ENCODE measurements at regions not wholly inside any gene's neighbourhood (a gene's known extent, or its start where the extent isn't known, plus 50 kb on each side); places are given as distances from the start of the nearest gene placed in this dataset.

- H3K27me3 ChIP-seq (ENCODE audit: low read length) = no peaks in the 10 kb centered on the region
- H3K36me3 ChIP-seq (ENCODE audit: low read length) = no peaks in the 10 kb centered on the region
- no peak overlapping the region for H2AFZ ChIP-seq (ENCODE audit: low read depth, low read length, severe bottlenecking)
- no peak overlapping the region for H3K9ac ChIP-seq (ENCODE audit: low read length)
- no peaks in the 10 kb centered on the region for H3F3A ChIP-seq (ENCODE audit: insufficient read depth)
- no peaks in the 10 kb centered on the region for H4K20me1 ChIP-seq (ENCODE audit: low read depth, low read length)
- no peak overlapping the region for H3K27ac ChIP-seq (ENCODE audit: low read depth, low read length)
- TF ChIP-seq CTCF (IDR thresholded peaks at IDR 0.05; ENCODE audit: insufficient read depth, low read length, poor library complexity, severe bottlenecking) (no peak), EZH2phosphoT487 (conservative IDR thresholded peaks at IDR 0.05; ENCODE audit: low read length) (no peak)
- no peaks in the 10 kb centered on the region for H3K79me2 ChIP-seq (ENCODE audit: insufficient read depth, low read length)
- no peaks in the 10 kb centered on the region for H3K9me3 ChIP-seq (ENCODE audit: insufficient read depth, low read length)
- H3K9me2 ChIP-seq (replicated peaks; ENCODE audit: insufficient read depth, low read length) = no peaks in the 10 kb centered on the region
- H3K4me2 ChIP-seq (ENCODE audit: low read depth, low read length, poor library complexity, severe bottlenecking) = no peak overlapping the region
- no peak overlapping the region for H3K4me3 ChIP-seq (ENCODE audit: insufficient read depth, low read length, poor library complexity, severe bottlenecking)
Measured at GRCh38 chr2:226435146-226435545, 364.5 kb downstream of the IRS1 start.

GRCh38 chr2:226434702-226435101 lies 364.9 kb downstream of the IRS1 start:
- no peaks in the 10 kb centered on the region for H3K9me3 ChIP-seq (ENCODE audit: insufficient read depth, low read length)
- H2AFZ ChIP-seq (ENCODE audit: low read depth, low read length, severe bottlenecking) = no peak overlapping the region
- H4K20me1 ChIP-seq (ENCODE audit: low read depth, low read length) = no peaks in the 10 kb centered on the region
- H3K27ac ChIP-seq (ENCODE audit: low read depth, low read length) = no peak overlapping the region
- no peaks in the 10 kb centered on the region for H3K36me3 ChIP-seq (ENCODE audit: low read length)
- H3F3A ChIP-seq (ENCODE audit: insufficient read depth) = no peaks in the 10 kb centered on the region
- H3K4me2 ChIP-seq (ENCODE audit: low read depth, low read length, poor library complexity, severe bottlenecking) = no peak overlapping the region
- no peaks in the 10 kb centered on the region for H3K27me3 ChIP-seq (ENCODE audit: low read length)
- no peak overlapping the region for H3K4me3 ChIP-seq (ENCODE audit: insufficient read depth, low read length, poor library complexity, severe bottlenecking)
- H3K9me2 ChIP-seq (replicated peaks; ENCODE audit: insufficient read depth, low read length) = no peaks in the 10 kb centered on the region
- H3K79me2 ChIP-seq (ENCODE audit: insufficient read depth, low read length) = no peaks in the 10 kb centered on the region
- TF ChIP-seq CTCF (IDR thresholded peaks at IDR 0.05; ENCODE audit: insufficient read depth, low read length, poor library complexity, severe bottlenecking) (no peak), EZH2phosphoT487 (conservative IDR thresholded peaks at IDR 0.05; ENCODE audit: low read length) (no peak)
- H3K9ac ChIP-seq (ENCODE audit: low read length) = no peak overlapping the region

GRCh38 chr2:226431288-226431948 lies 368.2 kb downstream of the IRS1 start:
- no peaks in the 10 kb centered on the region for H3K9me2 ChIP-seq (replicated peaks; ENCODE audit: insufficient read depth, low read length)
- H3K4me3 ChIP-seq (ENCODE audit: insufficient read depth, low read length, poor library complexity, severe bottlenecking) = no peak overlapping the region
- no peaks in the 10 kb centered on the region for H4K20me1 ChIP-seq (ENCODE audit: low read depth, low read length)
- no peaks in the 10 kb centered on the region for H3K79me2 ChIP-seq (ENCODE audit: insufficient read depth, low read length)
- TF ChIP-seq EZH2phosphoT487 (conservative IDR thresholded peaks at IDR 0.05; ENCODE audit: low read length) = no peak
- TF ChIP-seq CTCF (IDR thresholded peaks at IDR 0.05; ENCODE audit: insufficient read depth, low read length, poor library complexity, severe bottlenecking) = no peak
- H3K27me3 ChIP-seq (ENCODE audit: low read length) = no peaks in the 10 kb centered on the region
- no peak overlapping the region for H3K4me2 ChIP-seq (ENCODE audit: low read depth, low read length, poor library complexity, severe bottlenecking)
- H3K36me3 ChIP-seq (ENCODE audit: low read length) = no peaks in the 10 kb centered on the region
- H2AFZ ChIP-seq (ENCODE audit: low read depth, low read length, severe bottlenecking) = no peak overlapping the region
- no peaks in the 10 kb centered on the region for H3F3A ChIP-seq (ENCODE audit: insufficient read depth)
- H3K9ac ChIP-seq (ENCODE audit: low read length) = no peak overlapping the region
- H3K9me3 ChIP-seq (ENCODE audit: insufficient read depth, low read length) = no peaks in the 10 kb centered on the region
- H3K27ac ChIP-seq (ENCODE audit: low read depth, low read length) = no peak overlapping the region
